Fibroblast of the aortic adventitia (primary cell): ENCODE measurements at regions not wholly inside any gene's neighbourhood (a gene's known extent, or its start where the extent isn't known, plus 50 kb on each side); places are given as distances from the start of the nearest gene placed in this dataset.
A peak's percentile ranks its signal among the peaks of the same experiment; 100 is the strongest.

Experiments used
- DNase-seq: peaks from one replicate; pipeline ENCODE4 v3.0.0-alpha.2; 2010; ENCODE audit warnings: low read depth
- H3K4me3 ChIP-seq: 2 replicates; pipeline ENCODE4 v1.5.1; 2011; ENCODE audit warnings: low read depth, mild to moderate bottlenecking, control low read depth, low read length, moderate library complexity
- CTCF ChIP-seq: IDR thresholded peaks from 2 replicates; pipeline ENCODE4 v1.5.1; 2011; ENCODE audit warnings: mild to moderate bottlenecking, low read length, control low read depth, inconsistent platforms; ENCODE audit not compliant: insufficient read depth

GRCh38 chr9:108345826-108346225 lies 510.0 kb downstream of the ACTL7B start:
- H3K4me3 ChIP-seq, result no peak overlapping the region
- DNase-seq, result peak; percentile 19
- no peak for TF ChIP-seq CTCF

GRCh38 chr9:108339251-108339650 lies 516.5 kb downstream of the ACTL7B start:
- no peak for DNase-seq
- no peak for TF ChIP-seq CTCF
- H3K4me3 ChIP-seq, result no peak overlapping the region

- no peak for DNase-seq
- H3K4me3 ChIP-seq, result no peak overlapping the region
- TF ChIP-seq CTCF, result no peak
Measured at GRCh38 chr9:108336575-108336974, 519.2 kb downstream of the ACTL7B start.

- no peak for TF ChIP-seq CTCF
- DNase-seq, result no peak
Measured at GRCh38 chr9:108333530-108333983, 522.2 kb downstream of the ACTL7B start.

GRCh38 chr9:108331596-108331995 lies 524.2 kb downstream of the ACTL7B start:
- H3K4me3 ChIP-seq, result no peak overlapping the region
- DNase-seq, result no peak
- TF ChIP-seq CTCF, result no peak

More at GRCh38 chr9:108333530-108333983, 522.2 kb downstream of the ACTL7B start:
- H3K4me3 ChIP-seq, result no peak overlapping the region

- DNase-seq, result no peak
- no peak overlapping the region for H3K4me3 ChIP-seq
- no peak for TF ChIP-seq CTCF
Measured at GRCh38 chr9:108325406-108325805, 530.4 kb downstream of the ACTL7B start.

GRCh38 chr9:108323615-108324014 lies 532.2 kb downstream of the ACTL7B start:
- no peak for TF ChIP-seq CTCF
- DNase-seq, result no peak
- no peak overlapping the region for H3K4me3 ChIP-seq
